ENCODE measurements at regions not wholly inside any gene's neighbourhood (a gene's known extent, or its start where the extent isn't known, plus 50 kb on each side); places are given as distances from the start of the nearest gene placed in this dataset.

DNA sequence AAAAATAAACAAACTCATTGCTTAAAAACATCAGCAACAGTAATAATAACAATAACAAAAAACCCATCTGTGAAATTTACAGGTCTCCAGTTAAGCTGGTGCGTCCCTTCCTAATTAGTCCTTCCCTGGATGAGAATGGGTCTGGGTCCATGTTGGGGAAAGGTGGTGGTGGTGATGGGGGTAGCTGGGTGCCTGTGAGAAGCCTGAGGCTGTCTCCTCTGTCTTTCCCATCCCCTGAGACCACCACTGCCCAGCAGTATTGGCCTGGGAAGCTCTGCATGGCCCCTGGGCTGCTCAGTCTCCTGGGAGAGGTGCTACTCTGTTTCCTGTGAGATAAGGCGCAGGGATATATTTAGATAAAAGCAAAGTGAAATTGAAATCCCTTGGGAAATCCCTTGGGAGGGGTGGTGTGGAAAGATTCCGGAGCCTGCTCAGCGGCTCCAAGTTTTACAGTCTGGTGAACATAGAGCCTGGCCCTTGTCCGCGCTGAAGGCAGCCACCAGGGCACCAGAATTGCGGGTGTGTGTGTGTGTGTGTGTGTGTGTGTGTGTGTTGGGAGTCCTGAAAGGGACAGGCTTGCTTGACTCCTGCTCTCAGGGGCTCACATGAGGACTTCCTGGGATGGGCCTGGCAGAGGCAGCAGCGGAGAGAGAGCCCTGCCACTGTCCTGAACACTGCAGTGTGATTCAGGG, 150.2 kb downstream of the FOXD2 start:
- ATAC-seq = no peak
- TF ChIP-seq POLR2AphosphoS5 (IDR thresholded peaks at IDR 0.05) = no peak
- TF ChIP-seq, protein P1, sequence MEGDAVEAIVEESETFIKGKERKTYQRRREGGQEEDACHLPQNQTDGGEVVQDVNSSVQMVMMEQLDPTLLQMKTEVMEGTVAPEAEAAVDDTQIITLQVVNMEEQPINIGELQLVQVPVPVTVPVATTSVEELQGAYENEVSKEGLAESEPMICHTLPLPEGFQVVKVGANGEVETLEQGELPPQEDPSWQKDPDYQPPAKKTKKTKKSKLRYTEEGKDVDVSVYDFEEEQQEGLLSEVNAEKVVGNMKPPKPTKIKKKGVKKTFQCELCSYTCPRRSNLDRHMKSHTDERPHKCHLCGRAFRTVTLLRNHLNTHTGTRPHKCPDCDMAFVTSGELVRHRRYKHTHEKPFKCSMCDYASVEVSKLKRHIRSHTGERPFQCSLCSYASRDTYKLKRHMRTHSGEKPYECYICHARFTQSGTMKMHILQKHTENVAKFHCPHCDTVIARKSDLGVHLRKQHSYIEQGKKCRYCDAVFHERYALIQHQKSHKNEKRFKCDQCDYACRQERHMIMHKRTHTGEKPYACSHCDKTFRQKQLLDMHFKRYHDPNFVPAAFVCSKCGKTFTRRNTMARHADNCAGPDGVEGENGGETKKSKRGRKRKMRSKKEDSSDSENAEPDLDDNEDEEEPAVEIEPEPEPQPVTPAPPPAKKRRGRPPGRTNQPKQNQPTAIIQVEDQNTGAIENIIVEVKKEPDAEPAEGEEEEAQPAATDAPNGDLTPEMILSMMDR (IDR thresholded peaks at IDR 0.05) = no peak
- no peak for TF ChIP-seq EP300 (IDR thresholded peaks at IDR 0.05)
- TF ChIP-seq POLR2A (IDR thresholded peaks at IDR 0.05) = no peak
- Histone ChIP-seq H3K4me1 (peaks cover 0 to 3% (median 0%) of the 10 kb centered on the region in 3 donors), H3K36me3 (no peaks in the 10 kb centered on the region), H3K9me3 (no peaks in the 10 kb centered on the region), H3K27me3 (peaks cover 66% of the 10 kb centered on the region), H3K27ac (no peak overlapping the region), H3K4me3 (no peak overlapping the region)
- 70 to 88% methylated on average over 1 of the region's 8 CpGs for WGBS, 2 donors (ENCODE audit: low coverage in 1 of 2)

DNA sequence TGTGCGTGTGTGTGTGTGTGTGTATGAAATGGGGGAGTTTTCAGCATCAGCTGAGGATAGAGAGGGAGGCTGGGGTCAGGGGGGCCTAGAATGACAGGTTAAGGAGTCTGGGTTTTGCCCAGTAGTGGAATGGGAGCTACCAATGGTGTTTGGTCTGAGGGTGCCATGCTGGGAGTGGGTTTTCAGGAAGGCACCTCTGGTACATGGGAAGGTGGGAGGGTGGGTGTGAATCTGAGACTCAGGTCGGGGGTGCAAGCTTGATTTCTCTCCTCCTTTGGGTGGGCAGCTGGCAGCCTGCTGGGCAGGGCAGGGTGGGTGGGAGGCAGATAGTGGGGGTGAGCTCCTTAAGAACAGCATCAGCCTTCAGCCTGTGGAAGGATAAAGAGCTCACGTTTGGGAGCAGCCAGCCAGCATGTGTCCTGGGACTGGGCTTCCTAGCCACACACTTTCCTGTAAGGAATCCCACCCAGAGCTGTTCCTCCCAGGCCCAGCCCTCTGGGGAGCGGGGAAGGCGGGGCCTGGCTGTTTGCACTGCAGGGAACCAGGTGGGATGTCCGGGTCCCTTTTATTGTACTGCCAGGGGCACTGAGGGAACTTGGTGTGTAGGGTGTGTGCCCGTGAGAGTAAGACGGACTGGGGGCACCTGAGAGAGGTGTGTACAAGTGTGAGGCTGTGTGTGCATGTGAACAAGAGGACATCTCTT, 152.8 kb downstream of the FOXD2 start:
- ATAC-seq = no peak
- Histone ChIP-seq H3K27me3 (peaks cover 70% of the 10 kb centered on the region), H3K9me3 (no peaks in the 10 kb centered on the region), H3K36me3 (no peaks in the 10 kb centered on the region), H3K4me3 (no peak overlapping the region), H3K27ac (no peak overlapping the region), H3K4me1 (peaks cover 0 to 11% (median 0%) of the 10 kb centered on the region in 3 donors)
- WGBS, 2 donors (ENCODE audit: low coverage in 1 of 2) = 84 to 100% methylated on average over 1 to 4 of the region's 8 CpGs
- TF ChIP-seq EP300 (IDR thresholded peaks at IDR 0.05) = no peak
- TF ChIP-seq POLR2AphosphoS5 (IDR thresholded peaks at IDR 0.05) = no peak
- no peak for TF ChIP-seq POLR2A (IDR thresholded peaks at IDR 0.05)
- TF ChIP-seq, protein P1 (IDR thresholded peaks at IDR 0.05) = no peak

DNA sequence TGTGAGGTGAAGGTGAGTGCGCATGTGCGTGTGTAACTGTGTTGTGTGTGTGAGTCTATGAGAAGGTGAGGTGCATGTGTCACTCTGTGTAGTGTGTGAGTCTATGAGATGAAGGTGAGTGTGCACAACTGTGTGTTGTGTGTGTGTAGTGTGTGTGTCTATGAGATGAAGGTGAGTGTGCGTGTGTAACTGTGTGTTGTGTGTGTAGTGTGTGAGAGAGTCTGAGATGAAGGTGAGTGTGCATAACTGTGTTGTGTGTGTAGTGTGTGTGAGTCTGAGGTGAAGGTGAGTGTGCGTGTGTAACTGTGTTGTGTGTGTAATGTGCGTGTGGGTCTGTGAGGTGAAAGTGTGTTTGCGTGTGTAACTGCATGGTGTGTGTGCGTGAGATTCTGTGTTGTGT, 154.0 kb downstream of the FOXD2 start:
- TF ChIP-seq EP300 (IDR thresholded peaks at IDR 0.05) = no peak
- no peak for TF ChIP-seq POLR2AphosphoS5 (IDR thresholded peaks at IDR 0.05)
- peaks cover 64% of the 10 kb centered on the region for H3K27me3 ChIP-seq

DNA sequence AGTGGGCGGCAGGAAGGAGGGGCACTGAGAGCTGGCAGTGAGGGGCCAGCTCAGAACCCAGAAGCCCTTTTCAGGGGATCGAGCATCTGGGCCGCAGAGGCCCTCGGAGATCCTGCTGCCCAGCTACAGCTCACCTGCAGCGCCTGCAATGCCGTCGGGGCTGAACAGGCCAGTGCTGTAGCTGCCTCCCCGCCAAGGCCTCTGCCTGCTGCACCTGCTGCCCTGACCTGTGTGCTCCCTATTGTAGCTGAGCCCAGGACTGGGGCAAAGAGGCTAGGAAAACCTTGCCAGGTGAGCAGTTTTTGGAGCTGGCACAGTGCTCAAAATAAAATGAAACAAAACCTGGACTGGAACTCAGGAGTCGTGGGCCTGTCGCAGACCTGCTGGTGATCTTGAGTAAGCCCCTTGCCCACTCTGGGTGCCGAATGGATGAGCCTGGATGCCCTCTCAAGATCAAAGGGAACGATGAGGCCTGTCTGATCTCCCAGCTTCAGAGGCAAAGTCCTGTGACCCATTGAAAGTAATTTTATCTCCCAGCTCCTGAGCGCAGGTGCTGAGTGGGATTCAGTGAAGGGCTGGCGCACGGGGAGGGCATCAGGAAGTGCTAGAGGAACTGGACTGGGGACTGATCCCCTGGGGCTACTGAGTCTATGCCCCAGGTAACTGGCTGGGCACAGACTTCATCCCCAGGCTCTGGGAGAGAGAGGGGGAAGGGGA, 154.6 kb downstream of the FOXD2 start:
- ATAC-seq = no peak
- WGBS, 2 donors (ENCODE audit: low coverage in 1 of 2) = 97% methylated on average over 5 of the region's 15 CpGs; no CpG with 5 or more reads in 1 of the 2 donors
- Histone ChIP-seq H3K4me1 (peaks cover 0 to 11% (median 0%) of the 10 kb centered on the region in 3 donors), H3K36me3 (no peaks in the 10 kb centered on the region), H3K9me3 (no peaks in the 10 kb centered on the region), H3K27me3 (peaks cover 66% of the 10 kb centered on the region), H3K4me3 (no peak overlapping the region), H3K27ac (no peak overlapping the region)
- TF ChIP-seq POLR2AphosphoS5 (IDR thresholded peaks at IDR 0.05) (no peak), EP300 (IDR thresholded peaks at IDR 0.05) (no peak), POLR2A (IDR thresholded peaks at IDR 0.05) (no peak)
- TF ChIP-seq, protein P1 (IDR thresholded peaks at IDR 0.05) = no peak

More for the DNA sequence above, 154.0 kb downstream of the FOXD2 start:
- no peak for ATAC-seq
- Histone ChIP-seq H3K36me3 (no peaks in the 10 kb centered on the region), H3K4me1 (peaks cover 0 to 11% (median 0%) of the 10 kb centered on the region in 3 donors), H3K9me3 (no peaks in the 10 kb centered on the region), H3K4me3 (no peak overlapping the region), H3K27ac (no peak overlapping the region)
- 86 to 100% methylated on average over 3 to 6 of the region's 7 CpGs for WGBS, 2 donors (ENCODE audit: low coverage in 1 of 2)

DNA sequence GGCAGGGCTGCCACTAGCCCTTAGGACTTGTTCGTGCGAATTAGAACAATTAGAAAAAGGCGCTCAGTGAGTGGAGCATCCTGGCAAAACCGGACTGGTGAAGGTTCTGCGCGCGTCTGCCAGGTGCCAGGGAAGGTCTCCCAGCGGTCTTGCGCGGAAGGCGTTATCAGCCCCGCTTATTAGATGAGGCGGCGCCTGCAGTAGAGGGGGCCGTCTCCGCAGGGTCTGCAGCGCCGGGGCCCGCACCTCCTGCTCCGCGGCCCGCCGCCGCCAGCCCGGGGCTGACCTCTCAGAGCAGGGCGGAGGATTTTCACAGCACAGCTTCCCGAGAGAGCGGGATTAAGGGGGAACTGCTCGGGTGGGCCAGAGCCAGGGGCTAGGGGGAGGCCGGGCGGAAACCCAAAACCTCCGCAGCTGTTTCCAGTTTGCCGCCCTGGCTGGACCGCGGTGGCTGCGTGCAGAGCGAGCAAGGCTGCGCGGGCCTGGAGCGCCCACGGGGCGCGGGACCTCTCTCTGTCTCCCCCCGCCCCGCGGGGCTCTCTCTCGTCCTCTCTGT, 155.2 kb downstream of the FOXD2 start:
- peak overlapping the region in 1 of 2 donors; percentile 36 for H3K4me3 ChIP-seq
- peaks cover 68% of the 10 kb centered on the region for H3K27me3 ChIP-seq

More for the DNA sequence above, 155.2 kb downstream of the FOXD2 start:
- no peak for TF ChIP-seq POLR2A (IDR thresholded peaks at IDR 0.05)
- TF ChIP-seq POLR2AphosphoS5 (IDR thresholded peaks at IDR 0.05) = no peak
- TF ChIP-seq, protein P1 (IDR thresholded peaks at IDR 0.05) = no peak
- Histone ChIP-seq H3K9me3 (no peaks in the 10 kb centered on the region), H3K27ac (no peak overlapping the region), H3K36me3 (no peaks in the 10 kb centered on the region), H3K4me1 (peaks cover 0 to 11% (median 0%) of the 10 kb centered on the region in 3 donors)
- WGBS, 2 donors (ENCODE audit: low coverage in 1 of 2) = 6% methylated on average over 7 of the region's 47 CpGs; no CpG with 5 or more reads in 1 of the 2 donors
- ATAC-seq = peak; percentile 33

All from gastroesophageal sphincter (tissue), 4 donors.